ENCODE measurements at regions not wholly inside any gene's neighbourhood (a gene's known extent, or its start where the extent isn't known, plus 50 kb on each side); places are given as distances from the start of the nearest gene placed in this dataset.
"Not testable (repeated sequence)": the region's sequence is repeated elsewhere in the genome, so short reads cannot be mapped to it uniquely, and the experiment has no call there.

- H3K27ac Mint-ChIP-seq, result no peak overlapping the region
- DNase-seq (ENCODE audit: extremely low spot score, unreplicated experiment), result no peak
- TF ChIP-seq, protein P1, sequence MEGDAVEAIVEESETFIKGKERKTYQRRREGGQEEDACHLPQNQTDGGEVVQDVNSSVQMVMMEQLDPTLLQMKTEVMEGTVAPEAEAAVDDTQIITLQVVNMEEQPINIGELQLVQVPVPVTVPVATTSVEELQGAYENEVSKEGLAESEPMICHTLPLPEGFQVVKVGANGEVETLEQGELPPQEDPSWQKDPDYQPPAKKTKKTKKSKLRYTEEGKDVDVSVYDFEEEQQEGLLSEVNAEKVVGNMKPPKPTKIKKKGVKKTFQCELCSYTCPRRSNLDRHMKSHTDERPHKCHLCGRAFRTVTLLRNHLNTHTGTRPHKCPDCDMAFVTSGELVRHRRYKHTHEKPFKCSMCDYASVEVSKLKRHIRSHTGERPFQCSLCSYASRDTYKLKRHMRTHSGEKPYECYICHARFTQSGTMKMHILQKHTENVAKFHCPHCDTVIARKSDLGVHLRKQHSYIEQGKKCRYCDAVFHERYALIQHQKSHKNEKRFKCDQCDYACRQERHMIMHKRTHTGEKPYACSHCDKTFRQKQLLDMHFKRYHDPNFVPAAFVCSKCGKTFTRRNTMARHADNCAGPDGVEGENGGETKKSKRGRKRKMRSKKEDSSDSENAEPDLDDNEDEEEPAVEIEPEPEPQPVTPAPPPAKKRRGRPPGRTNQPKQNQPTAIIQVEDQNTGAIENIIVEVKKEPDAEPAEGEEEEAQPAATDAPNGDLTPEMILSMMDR (conservative IDR thresholded peaks at IDR 0.05), result no peak
- no peak overlapping the region for H3K4me3 Mint-ChIP-seq
- H3K36me3 Mint-ChIP-seq, result no peaks in the 10 kb centered on the region
- peaks cover 4% of the 10 kb centered on the region for H3K9me3 Mint-ChIP-seq
- no peaks in the 10 kb centered on the region for H3K27me3 Mint-ChIP-seq
- no peaks in the 10 kb centered on the region for H3K4me1 Mint-ChIP-seq (ENCODE audit: unreplicated experiment)
Observed at GRCh38 chr12:71312768-71313403, 126.7 kb upstream of the LGR5 start.

- H3K27ac Mint-ChIP-seq; H3K9me3 Mint-ChIP-seq; H3K4me1 Mint-ChIP-seq (ENCODE audit: unreplicated experiment); DNase-seq (ENCODE audit: extremely low spot score, unreplicated experiment); H3K27me3 Mint-ChIP-seq; H3K4me3 Mint-ChIP-seq; H3K36me3 Mint-ChIP-seq: not testable (repeated sequence)
Observed at GRCh38 chr12:71311611-71312010, 128.0 kb upstream of the LGR5 start.

GRCh38 chr12:71306808-71307207 lies 132.8 kb upstream of the LGR5 start:
- Mint-ChIP-seq H3K27me3 (no peaks in the 10 kb centered on the region), H3K4me3 (no peak overlapping the region), H3K27ac (no peak overlapping the region), H3K36me3 (no peaks in the 10 kb centered on the region), H3K4me1 (ENCODE audit: unreplicated experiment) (no peaks in the 10 kb centered on the region), H3K9me3 (no peaks in the 10 kb centered on the region)
- DNase-seq (ENCODE audit: extremely low spot score, unreplicated experiment), result no peak
- TF ChIP-seq, protein P1 (conservative IDR thresholded peaks at IDR 0.05), result no peak

DNA sequence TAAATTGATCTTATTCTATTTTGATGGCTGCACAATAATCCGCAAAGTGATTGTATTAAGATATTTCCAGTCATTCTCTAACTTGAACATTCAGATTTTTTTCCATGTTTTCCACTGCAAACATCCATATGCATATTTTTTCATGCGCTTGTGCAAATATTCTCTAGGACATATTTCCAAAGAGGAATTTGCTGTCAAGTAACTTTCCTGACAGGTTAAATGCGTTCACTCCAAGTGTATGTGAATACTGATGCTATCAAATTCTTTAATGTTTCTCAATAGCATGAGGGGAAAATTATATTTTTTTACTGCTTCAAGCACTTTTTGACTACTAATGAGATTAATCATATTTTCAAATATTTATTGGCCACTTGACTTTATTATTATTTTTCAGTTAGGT lies 135.3 kb upstream of the LGR5 start:
- TF ChIP-seq, protein P1 (conservative IDR thresholded peaks at IDR 0.05), result no peak
- no peaks in the 10 kb centered on the region for H3K36me3 Mint-ChIP-seq
- H3K27me3 Mint-ChIP-seq, result no peaks in the 10 kb centered on the region
- H3K27ac Mint-ChIP-seq, result no peak overlapping the region
- H3K4me3 Mint-ChIP-seq, result no peak overlapping the region
- DNase-seq (ENCODE audit: extremely low spot score, unreplicated experiment), result no peak
- H3K9me3 Mint-ChIP-seq, result no peaks in the 10 kb centered on the region
- no peaks in the 10 kb centered on the region for H3K4me1 Mint-ChIP-seq (ENCODE audit: unreplicated experiment)

DNA sequence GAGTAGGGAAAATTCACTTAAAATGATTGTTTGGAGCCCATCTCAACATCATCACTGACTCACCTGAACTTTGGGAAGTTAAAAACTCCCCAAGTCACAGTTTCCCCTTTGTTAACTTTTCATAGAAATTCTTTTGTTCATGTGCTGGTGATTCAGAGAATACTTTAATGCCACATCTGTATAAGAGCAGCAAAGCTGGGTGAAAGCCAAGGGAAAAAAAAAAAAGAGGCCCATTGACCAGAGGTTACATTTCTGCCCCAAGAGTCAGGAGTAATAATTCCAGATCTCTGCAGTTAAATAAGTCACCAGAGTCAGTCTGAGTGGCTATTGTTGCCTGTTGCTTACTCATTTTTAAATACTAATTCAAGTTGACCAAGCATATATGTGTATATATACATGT lies 136.4 kb upstream of the LGR5 start:
- H3K9me3 Mint-ChIP-seq, result no peaks in the 10 kb centered on the region
- DNase-seq (ENCODE audit: extremely low spot score, unreplicated experiment), result no peak
- H3K4me1 Mint-ChIP-seq (ENCODE audit: unreplicated experiment), result no peaks in the 10 kb centered on the region
- no peaks in the 10 kb centered on the region for H3K36me3 Mint-ChIP-seq
- no peak overlapping the region for H3K4me3 Mint-ChIP-seq
- H3K27me3 Mint-ChIP-seq, result no peaks in the 10 kb centered on the region
- TF ChIP-seq, protein P1 (conservative IDR thresholded peaks at IDR 0.05), result no peak
- no peak overlapping the region for H3K27ac Mint-ChIP-seq

DNA sequence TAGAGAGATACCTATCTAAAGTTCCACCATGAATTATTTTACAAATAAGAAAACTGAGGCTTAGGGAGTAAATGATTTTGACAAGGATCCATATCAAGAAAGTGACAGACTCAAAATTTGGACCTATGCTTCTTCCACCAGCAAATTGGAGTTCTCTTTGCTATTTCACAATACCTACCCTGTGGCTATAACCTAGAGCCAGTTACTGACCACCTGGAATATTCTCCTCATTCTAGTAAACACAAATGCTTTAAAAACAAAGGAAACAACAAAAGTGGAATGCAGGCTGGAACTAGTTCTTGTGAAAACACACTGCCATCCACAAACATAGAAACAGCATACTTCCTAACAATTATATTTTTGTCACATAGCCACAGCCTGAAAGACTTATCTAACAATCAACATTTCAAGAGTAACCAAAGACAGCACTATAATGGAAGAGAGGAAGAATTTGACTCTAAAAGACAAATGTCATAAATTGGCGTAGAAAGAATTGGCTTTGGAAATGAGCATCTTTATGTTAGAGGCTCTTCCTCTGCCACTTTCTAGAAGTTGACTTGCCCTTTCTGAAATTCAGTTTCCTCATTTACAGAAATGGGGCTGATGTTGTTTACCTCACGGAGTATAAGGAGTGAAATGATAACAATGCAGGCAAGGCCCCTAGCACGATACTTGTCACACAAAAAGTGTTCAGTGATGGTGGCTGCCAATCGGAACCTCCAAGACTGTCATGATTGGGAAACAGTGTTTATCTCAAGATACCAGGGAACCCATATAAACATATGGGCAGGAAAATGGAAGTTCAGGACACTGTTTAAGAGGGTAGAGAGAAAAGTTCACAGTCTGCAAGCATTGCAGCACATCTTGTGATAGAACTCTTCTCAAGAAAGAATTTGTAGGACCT lies 138.6 kb upstream of the LGR5 start:
- Mint-ChIP-seq H3K27me3 (no peaks in the 10 kb centered on the region), H3K27ac (no peak overlapping the region), H3K4me1 (ENCODE audit: unreplicated experiment) (peaks cover 5% of the 10 kb centered on the region), H3K9me3 (no peaks in the 10 kb centered on the region), H3K4me3 (no peak overlapping the region), H3K36me3 (no peaks in the 10 kb centered on the region)
- DNase-seq (ENCODE audit: extremely low spot score, unreplicated experiment), result no peak
- TF ChIP-seq, protein P1 (conservative IDR thresholded peaks at IDR 0.05), result no peak

All from type B pancreatic cell (in vitro differentiated cells).